MCF 10A (cell line): ENCODE measurements at regions not wholly inside any gene's neighbourhood (a gene's known extent, or its start where the extent isn't known, plus 50 kb on each side); places are given as distances from the start of the nearest gene placed in this dataset.

Experiments used
- BruUV-seq: library from RNA; stranded (reverse); fragments of 400-500 nt; replicated peaks from 2 replicates; lab custom pipeline; 2021; lab: Mats Ljungman, UMichigan
- CTCF ChIA-PET: fragments of 300-600 bp; sonication (Branson Sonifier 250); formaldehyde crosslinking; extraction: SDS; loops from one replicate; lab custom pipeline; 2021; ENCODE audit warnings: antibody characterized with exemption, inconsistent platforms; lab: Yijun Ruan, JAX
- POLR2A ChIA-PET: fragments of 300-600, 350-650 bp; sonication (Branson Sonifier 250); formaldehyde crosslinking; extraction: SDS; loops from one replicate; lab custom pipeline; 2020; ENCODE audit warnings: antibody characterized with exemption, inconsistent platforms; lab: Yijun Ruan, JAX
- DNase-seq: peaks from one replicate; pipeline ENCODE4 v3.0.0-alpha.2; 2018; ENCODE audit not compliant: unreplicated experiment
- H3K27ac Mint-ChIP-seq: one replicate; pipeline ENCODE4 v1.8.0; 2022; ENCODE audit warnings: mild to moderate bottlenecking, low read depth, mixed read lengths; ENCODE audit not compliant: unreplicated experiment
- H3K27me3 Mint-ChIP-seq: one replicate; pipeline ENCODE4 v1.8.0; 2022; ENCODE audit warnings: mixed read lengths; ENCODE audit not compliant: insufficient read depth, unreplicated experiment
- H3K36me3 Mint-ChIP-seq: one replicate; pipeline ENCODE4 v1.8.0; 2022; ENCODE audit warnings: mild to moderate bottlenecking, moderate library complexity, mixed read lengths; ENCODE audit not compliant: insufficient read depth, unreplicated experiment
- H3K4me1 Mint-ChIP-seq: one replicate; pipeline ENCODE4 v1.8.0; 2022; ENCODE audit warnings: mixed read lengths; ENCODE audit not compliant: insufficient read depth, unreplicated experiment
- H3K4me3 Mint-ChIP-seq: one replicate; pipeline ENCODE4 v1.8.0; 2022; ENCODE audit warnings: mild to moderate bottlenecking, moderate library complexity, mixed read lengths; ENCODE audit not compliant: unreplicated experiment
- H3K9me3 Mint-ChIP-seq: one replicate; pipeline ENCODE4 v1.8.0; 2022; ENCODE audit warnings: mixed read lengths; ENCODE audit not compliant: unreplicated experiment
- intact Hi-C: fragments of 100-400 bp; cut with micrococcal nuclease; formaldehyde crosslinking; loops from 2 replicates; pipeline ENCODE4 v1.14.1; 2022
- TF ChIP-seq, protein P1 (sequence below): fragments of 200-600 bp; IDR thresholded peaks from one replicate; pipeline ENCODE4 v1.8.0; 2022; ENCODE audit warnings: antibody characterized with exemption, mild to moderate bottlenecking; ENCODE audit not compliant: unreplicated experiment

DNA sequence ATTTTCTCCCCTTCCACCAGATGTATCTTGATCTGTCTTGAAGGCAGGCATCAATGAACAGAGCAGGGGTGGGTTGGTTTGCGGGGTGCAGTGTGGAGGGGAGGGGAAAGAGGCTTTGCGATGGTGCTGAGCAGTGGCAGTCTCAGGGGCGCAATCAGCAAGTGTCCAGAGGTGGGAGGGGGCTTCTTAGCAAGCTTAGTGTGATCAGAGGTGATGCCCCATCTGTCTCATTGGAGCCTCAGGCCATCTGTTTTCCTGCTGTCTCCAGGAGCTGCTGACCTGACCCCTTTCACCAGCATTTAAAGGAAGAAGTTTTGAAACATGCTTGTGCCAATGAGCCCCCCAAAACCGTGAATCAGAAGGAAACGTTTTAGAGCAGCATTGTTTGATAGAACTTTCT lies 187.7 kb upstream of the LHX5 start:
- Mint-ChIP-seq H3K36me3 (no peaks in the 10 kb centered on the region), H3K27me3 (no peaks in the 10 kb centered on the region), H3K9me3 (peaks cover 7% of the 10 kb centered on the region), H3K4me3 (no peak overlapping the region), H3K27ac (no peak overlapping the region), H3K4me1 (no peaks in the 10 kb centered on the region)
- TF ChIP-seq, protein P1, sequence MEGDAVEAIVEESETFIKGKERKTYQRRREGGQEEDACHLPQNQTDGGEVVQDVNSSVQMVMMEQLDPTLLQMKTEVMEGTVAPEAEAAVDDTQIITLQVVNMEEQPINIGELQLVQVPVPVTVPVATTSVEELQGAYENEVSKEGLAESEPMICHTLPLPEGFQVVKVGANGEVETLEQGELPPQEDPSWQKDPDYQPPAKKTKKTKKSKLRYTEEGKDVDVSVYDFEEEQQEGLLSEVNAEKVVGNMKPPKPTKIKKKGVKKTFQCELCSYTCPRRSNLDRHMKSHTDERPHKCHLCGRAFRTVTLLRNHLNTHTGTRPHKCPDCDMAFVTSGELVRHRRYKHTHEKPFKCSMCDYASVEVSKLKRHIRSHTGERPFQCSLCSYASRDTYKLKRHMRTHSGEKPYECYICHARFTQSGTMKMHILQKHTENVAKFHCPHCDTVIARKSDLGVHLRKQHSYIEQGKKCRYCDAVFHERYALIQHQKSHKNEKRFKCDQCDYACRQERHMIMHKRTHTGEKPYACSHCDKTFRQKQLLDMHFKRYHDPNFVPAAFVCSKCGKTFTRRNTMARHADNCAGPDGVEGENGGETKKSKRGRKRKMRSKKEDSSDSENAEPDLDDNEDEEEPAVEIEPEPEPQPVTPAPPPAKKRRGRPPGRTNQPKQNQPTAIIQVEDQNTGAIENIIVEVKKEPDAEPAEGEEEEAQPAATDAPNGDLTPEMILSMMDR, result no peak
- DNase-seq, result no peak
- CTCF ChIA-PET, result no interaction called here
- BruUV-seq, result no TSS peak
- intact Hi-C loops, result no loop called here
- POLR2A ChIA-PET, result no interaction called here

GRCh38 chr12:113659015-113659414 lies 187.3 kb upstream of the LHX5 start:
- CTCF ChIA-PET, result no interaction called here

DNA sequence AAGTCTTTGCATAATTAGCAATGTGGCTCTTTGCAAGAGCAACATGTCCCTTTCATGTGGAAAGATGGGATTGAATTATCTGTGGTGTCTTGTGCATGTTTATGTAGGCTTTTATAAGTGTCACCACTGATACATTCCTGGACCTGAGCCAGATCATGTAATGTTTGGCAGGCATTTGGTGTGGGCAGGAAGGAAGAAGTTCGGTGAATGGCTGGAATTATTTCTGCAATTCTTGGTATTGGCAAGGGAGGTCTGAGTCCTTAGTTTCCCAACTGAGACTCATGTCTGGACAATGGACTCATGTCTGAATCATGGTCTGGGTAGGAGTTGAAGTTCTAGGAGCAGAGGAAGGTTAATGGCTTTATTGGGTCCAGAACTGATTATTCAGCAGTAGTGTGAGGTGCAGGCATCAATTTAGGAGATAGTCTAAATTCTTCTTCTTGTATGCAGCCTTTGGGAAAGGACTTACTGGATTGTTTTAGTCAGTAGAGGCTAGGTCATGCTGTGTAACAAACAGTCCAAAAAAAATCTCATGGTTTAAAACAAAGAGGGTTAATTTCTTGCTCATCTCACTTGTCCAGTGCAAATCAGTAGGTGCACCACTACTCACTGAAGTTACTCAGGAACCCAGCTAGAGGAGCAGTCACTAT lies 186.5 kb upstream of the LHX5 start:
- TF ChIP-seq, protein P1, result no peak
- intact Hi-C loops, result no loop called here
- no peak overlapping the region for H3K4me3 Mint-ChIP-seq
- no TSS peak for BruUV-seq
- H3K27me3 Mint-ChIP-seq, result no peaks in the 10 kb centered on the region
- no peaks in the 10 kb centered on the region for H3K4me1 Mint-ChIP-seq
- peak; percentile 27 for DNase-seq
- POLR2A ChIA-PET, result no interaction called here
- H3K27ac Mint-ChIP-seq, result no peak overlapping the region
- peaks cover 7% of the 10 kb centered on the region for H3K9me3 Mint-ChIP-seq
- no peaks in the 10 kb centered on the region for H3K36me3 Mint-ChIP-seq
- CTCF ChIA-PET, result no interaction called here

More at GRCh38 chr12:113659015-113659414, 187.3 kb upstream of the LHX5 start:
- intact Hi-C loops, result no loop called here
- BruUV-seq, result no TSS peak
- no peaks in the 10 kb centered on the region for H3K4me1 Mint-ChIP-seq
- no peak overlapping the region for H3K27ac Mint-ChIP-seq
- POLR2A ChIA-PET, result no interaction called here
- no peaks in the 10 kb centered on the region for H3K27me3 Mint-ChIP-seq
- H3K4me3 Mint-ChIP-seq, result no peak overlapping the region
- TF ChIP-seq, protein P1, result no peak
- H3K9me3 Mint-ChIP-seq, result peaks cover 7% of the 10 kb centered on the region
- H3K36me3 Mint-ChIP-seq, result no peaks in the 10 kb centered on the region
- DNase-seq, result no peak

DNA sequence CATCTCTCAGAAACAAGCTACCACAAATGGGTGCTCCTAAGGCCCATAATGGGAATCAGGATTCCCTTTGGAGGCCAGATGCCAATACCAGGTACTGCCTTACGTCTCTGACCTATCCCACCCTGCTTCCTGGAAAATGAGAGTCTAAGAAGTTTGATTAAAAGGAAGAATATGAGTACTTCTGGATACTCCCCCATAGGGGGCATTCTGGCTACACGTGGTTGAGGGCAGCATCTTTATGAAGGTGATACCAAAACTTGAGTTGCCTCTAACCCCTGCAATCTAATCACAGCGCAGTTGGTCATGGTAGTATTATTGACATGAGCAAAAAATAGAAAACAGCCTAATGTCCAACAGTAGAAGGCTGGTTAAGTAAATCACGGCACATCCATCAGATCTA lies 184.2 kb upstream of the LHX5 start:
- ChIA-PET CTCF (interaction anchor here (0.6 kb wide), 1 partner anchor 227 kb away, joined by 3 read pairs; no protein-coding TSS in a partner anchor), POLR2A (no interaction called here)
- BruUV-seq, result no TSS peak
- Mint-ChIP-seq H3K4me3 (no peak overlapping the region), H3K4me1 (no peaks in the 10 kb centered on the region), H3K9me3 (peaks cover 7% of the 10 kb centered on the region), H3K36me3 (no peaks in the 10 kb centered on the region), H3K27ac (no peak overlapping the region), H3K27me3 (no peaks in the 10 kb centered on the region)
- intact Hi-C loops, result no loop called here
- DNase-seq, result no peak
- TF ChIP-seq, protein P1, result no peak
